AML-193 (cell line): ENCODE measurements at regions not wholly inside any gene's neighbourhood (a gene's known extent, or its start where the extent isn't known, plus 50 kb on each side); places are given as distances from the start of the nearest gene placed in this dataset.
"Not testable (repeated sequence)": the region's sequence is repeated elsewhere in the genome, so short reads cannot be mapped to it uniquely, and the experiment has no call there.

Experiments
- DNase-seq, 2 experiments: peaks; one replicate each; lab custom pipeline; 2025; lab: John Stamatoyannopoulos, UW

- no peak for DNase-seq
These were observed 265.3 kb upstream of the STARD13 start for GRCh38 chr13:33550885-33551284.

GRCh38 chr13:33554919-33555791 lies 262.8 kb upstream of the RFC3 start:
- no peak for DNase-seq

GRCh38 chr13:33556828-33557227 lies 261.1 kb upstream of the RFC3 start:
- no peak for DNase-seq

- no peak for DNase-seq
These were observed 257.2 kb upstream of the RFC3 start for GRCh38 chr13:33560726-33561125.

GRCh38 chr13:33561627-33562026 lies 256.3 kb upstream of the RFC3 start:
- no peak for DNase-seq

GRCh38 chr13:33571618-33572017 lies 246.3 kb upstream of the RFC3 start:
- no peak for DNase-seq

- DNase-seq, result not testable (repeated sequence)
These were observed 245.6 kb upstream of the RFC3 start for GRCh38 chr13:33572322-33572721.

GRCh38 chr13:33575378-33575777 lies 242.6 kb upstream of the RFC3 start:
- no peak for DNase-seq

- no peak for DNase-seq
These were observed 240.9 kb upstream of the RFC3 start for GRCh38 chr13:33577007-33577406.

- no peak for DNase-seq
These were observed 239.2 kb upstream of the RFC3 start for GRCh38 chr13:33578786-33579185.

- no peak for DNase-seq
These were observed 235.8 kb upstream of the RFC3 start for GRCh38 chr13:33582121-33582520.

GRCh38 chr13:33583398-33583797 lies 234.6 kb upstream of the RFC3 start:
- no peak for DNase-seq

GRCh38 chr13:33590936-33591335 lies 227.0 kb upstream of the RFC3 start:
- no peak for DNase-seq

GRCh38 chr13:33606692-33607091 lies 211.3 kb upstream of the RFC3 start:
- DNase-seq, result no peak

- no peak for DNase-seq
These were observed 207.4 kb upstream of the RFC3 start for GRCh38 chr13:33610438-33611120.

- no peak for DNase-seq
These were observed 206.7 kb upstream of the RFC3 start for GRCh38 chr13:33611121-33611805.

- DNase-seq, result no peak
These were observed 205.0 kb upstream of the RFC3 start for GRCh38 chr13:33612641-33613638.

- no peak for DNase-seq
These were observed 202.5 kb upstream of the RFC3 start for GRCh38 chr13:33615436-33615835.

- no peak for DNase-seq
These were observed 201.8 kb upstream of the RFC3 start for GRCh38 chr13:33616130-33616529.

GRCh38 chr13:33617055-33617454 lies 200.9 kb upstream of the RFC3 start:
- DNase-seq, result no peak

GRCh38 chr13:33624253-33624652 lies 193.7 kb upstream of the RFC3 start:
- DNase-seq, result no peak

GRCh38 chr13:33624740-33625139 lies 193.2 kb upstream of the RFC3 start:
- no peak for DNase-seq
